Loucy (cell line): ENCODE measurements at regions not wholly inside any gene's neighbourhood (a gene's known extent, or its start where the extent isn't known, plus 50 kb on each side); places are given as distances from the start of the nearest gene placed in this dataset.

Experiments used
- CTCF ChIP-seq: fragments of 200-600 bp; sonication (generic); conservative IDR thresholded peaks from 2 replicates; pipeline ENCODE4 v1.5.1; 2014; ENCODE audit warnings: mild to moderate bottlenecking, antibody characterized with exemption, low read length
- EZH2phosphoT487 ChIP-seq: fragments of 200-600 bp; IDR thresholded peaks from 2 replicates; pipeline ENCODE4 v1.6.1; 2018; ENCODE audit warnings: antibody characterized with exemption, mild to moderate bottlenecking, moderate library complexity, borderline replicate concordance

GRCh38 chr12:66065150-66065549, 65.4 kb downstream of the LLPH start:
- TF ChIP-seq CTCF, result no peak
- TF ChIP-seq EZH2phosphoT487, result no peak
